ENCODE measurements at regions not wholly inside any gene's neighbourhood (a gene's known extent, or its start where the extent isn't known, plus 50 kb on each side); places are given as distances from the start of the nearest gene placed in this dataset.
"Not testable (repeated sequence)": the region's sequence is repeated elsewhere in the genome, so short reads cannot be mapped to it uniquely, and the experiment has no call there.

GRCh38 chr20:16801919-16802651, 53.9 kb downstream of the OTOR start:
- peak; percentile 13 for DNase-seq

GRCh38 chr20:16802652-16802935, 54.4 kb downstream of the OTOR start:
- no peak for DNase-seq

GRCh38 chr20:16803965-16804792, 56.0 kb downstream of the OTOR start:
- DNase-seq: peak; percentile 40

GRCh38 chr20:16804793-16805187, 56.6 kb downstream of the OTOR start:
- no peak for DNase-seq

- no peak for DNase-seq
These were observed 57.9 kb downstream of the OTOR start for GRCh38 chr20:16806061-16806460.

- no peak for DNase-seq
These were observed 58.7 kb downstream of the OTOR start for GRCh38 chr20:16806886-16807285.

- DNase-seq: no peak
These were observed 60.6 kb downstream of the OTOR start for GRCh38 chr20:16808796-16809195.

GRCh38 chr20:16810216-16810615, 62.1 kb downstream of the OTOR start:
- no peak for DNase-seq

GRCh38 chr20:16816192-16816591, 68.0 kb downstream of the OTOR start:
- DNase-seq: no peak

GRCh38 chr20:16819483-16819882, 71.3 kb downstream of the OTOR start:
- no peak for DNase-seq

GRCh38 chr20:16821211-16822089, 73.3 kb downstream of the OTOR start:
- peak; percentile 45 for DNase-seq

- DNase-seq: no peak
These were observed 76.5 kb downstream of the OTOR start for GRCh38 chr20:16824664-16825063.

GRCh38 chr20:16828666-16829305, 80.6 kb downstream of the OTOR start:
- DNase-seq: no peak

GRCh38 chr20:16835690-16836089, 87.5 kb downstream of the OTOR start:
- DNase-seq: not testable (repeated sequence)

- DNase-seq: no peak
These were observed 94.4 kb downstream of the OTOR start for GRCh38 chr20:16842486-16843120.

GRCh38 chr20:16844406-16844805, 96.2 kb downstream of the OTOR start:
- DNase-seq: no peak

- no peak for DNase-seq
These were observed 97.8 kb downstream of the OTOR start for GRCh38 chr20:16846006-16846405.

- no peak for DNase-seq
These were observed 99.9 kb downstream of the OTOR start for GRCh38 chr20:16848061-16848460.

GRCh38 chr20:16848526-16848925, 100.4 kb downstream of the OTOR start:
- no peak for DNase-seq

GRCh38 chr20:16860914-16861313, 112.8 kb downstream of the OTOR start:
- DNase-seq: no peak

- no peak for DNase-seq
These were observed 113.5 kb downstream of the OTOR start for GRCh38 chr20:16861708-16862107.

GRCh38 chr20:16863303-16863702, 115.1 kb downstream of the OTOR start:
- DNase-seq: no peak

- DNase-seq: no peak
These were observed 115.9 kb downstream of the OTOR start for GRCh38 chr20:16864069-16864468.
